Activated T-cell treated with anti-CD3 and anti-CD28 coated beads, Interleukin-2, amount 50 U/mL, for 4 hours (primary cell): ENCODE measurements at regions not wholly inside any gene's neighbourhood (a gene's known extent, or its start where the extent isn't known, plus 50 kb on each side); places are given as distances from the start of the nearest gene placed in this dataset.

Source experiments
- ATAC-seq, 2 donors: fragments of 200-7000 bp; cut with Tn5 transposase; one replicate each; pipeline ENCODE4 v1.10.0; 2021
- DNase-seq: peaks from one replicate; pipeline ENCODE4 v3.0.0-alpha.2; 2020
- H3K27me3 Mint-ChIP-seq: one replicate; pipeline ENCODE4 v1.8.0; 2021; ENCODE audit warnings: low read depth, mixed read lengths
- H3K36me3 Mint-ChIP-seq: one replicate; pipeline ENCODE4 v1.8.0; 2022; ENCODE audit warnings: mixed read lengths; ENCODE audit not compliant: insufficient read depth
- H3K4me1 Mint-ChIP-seq: one replicate; pipeline ENCODE4 v1.8.0; 2021; ENCODE audit warnings: low read depth, mixed read lengths
- H3K4me3 Mint-ChIP-seq: one replicate; pipeline ENCODE4 v1.8.0; 2021; ENCODE audit warnings: mild to moderate bottlenecking, moderate library complexity, mixed read lengths
- H3K9me3 Mint-ChIP-seq: one replicate; pipeline ENCODE4 v1.8.0; 2021; ENCODE audit warnings: mixed read lengths

DNA sequence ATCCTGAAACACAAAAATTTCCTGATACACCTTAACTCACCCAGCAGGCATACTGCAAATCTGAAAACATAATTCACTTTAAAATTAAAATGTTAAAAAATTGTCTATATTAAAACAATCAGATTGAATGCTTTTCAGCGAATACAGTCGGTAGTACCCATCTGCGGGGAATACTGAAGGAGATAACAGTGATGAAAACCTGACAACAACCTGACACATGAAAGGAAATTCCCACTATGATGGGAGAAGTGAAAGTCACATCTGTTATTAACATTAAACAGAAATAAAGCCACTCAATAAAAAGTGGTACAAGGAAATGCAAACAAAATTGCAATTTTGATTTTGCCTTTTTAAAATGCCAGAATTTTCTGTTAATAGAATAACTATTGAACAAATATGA lies 448.0 kb upstream of the SEMA3A start:
- Mint-ChIP-seq H3K4me1 (no peaks in the 10 kb centered on the region), H3K4me3 (no peak overlapping the region), H3K9me3 (no peaks in the 10 kb centered on the region), H3K27me3 (no peaks in the 10 kb centered on the region), H3K36me3 (no peaks in the 10 kb centered on the region)
- ATAC-seq (no peak), DNase-seq (no peak)

- H3K9me3 Mint-ChIP-seq = peaks cover under 1% of the 10 kb centered on the region
- no peak overlapping the region for H3K4me3 Mint-ChIP-seq
- no peaks in the 10 kb centered on the region for H3K36me3 Mint-ChIP-seq
- DNase-seq (no peak), ATAC-seq (no peak)
- no peaks in the 10 kb centered on the region for H3K4me1 Mint-ChIP-seq
- H3K27me3 Mint-ChIP-seq = no peaks in the 10 kb centered on the region
Measured at GRCh38 chr7:84640637-84641036, 446.0 kb upstream of the SEMA3A start.

DNA sequence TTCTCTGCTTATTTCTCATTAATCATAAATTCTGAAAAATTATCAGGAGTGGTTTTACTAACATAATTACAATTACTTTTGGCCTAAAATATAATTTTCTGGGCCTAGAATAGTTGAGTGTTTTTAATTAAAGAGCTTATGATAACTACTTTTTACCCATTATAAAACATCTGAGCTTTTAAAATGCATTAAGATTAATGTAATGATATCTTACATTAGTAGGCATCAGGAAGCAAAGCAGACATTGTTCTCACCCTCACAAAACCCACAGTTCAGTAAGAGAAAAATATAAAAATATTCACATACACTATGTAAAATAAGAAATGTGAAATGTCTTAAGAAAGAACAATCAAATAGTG lies 443.7 kb upstream of the SEMA3A start:
- no peaks in the 10 kb centered on the region for H3K4me1 Mint-ChIP-seq
- H3K4me3 Mint-ChIP-seq = no peak overlapping the region
- no peak for DNase-seq
- H3K36me3 Mint-ChIP-seq = no peaks in the 10 kb centered on the region
- ATAC-seq = no peak
- no peaks in the 10 kb centered on the region for H3K27me3 Mint-ChIP-seq
- H3K9me3 Mint-ChIP-seq = peaks cover 8% of the 10 kb centered on the region

DNA sequence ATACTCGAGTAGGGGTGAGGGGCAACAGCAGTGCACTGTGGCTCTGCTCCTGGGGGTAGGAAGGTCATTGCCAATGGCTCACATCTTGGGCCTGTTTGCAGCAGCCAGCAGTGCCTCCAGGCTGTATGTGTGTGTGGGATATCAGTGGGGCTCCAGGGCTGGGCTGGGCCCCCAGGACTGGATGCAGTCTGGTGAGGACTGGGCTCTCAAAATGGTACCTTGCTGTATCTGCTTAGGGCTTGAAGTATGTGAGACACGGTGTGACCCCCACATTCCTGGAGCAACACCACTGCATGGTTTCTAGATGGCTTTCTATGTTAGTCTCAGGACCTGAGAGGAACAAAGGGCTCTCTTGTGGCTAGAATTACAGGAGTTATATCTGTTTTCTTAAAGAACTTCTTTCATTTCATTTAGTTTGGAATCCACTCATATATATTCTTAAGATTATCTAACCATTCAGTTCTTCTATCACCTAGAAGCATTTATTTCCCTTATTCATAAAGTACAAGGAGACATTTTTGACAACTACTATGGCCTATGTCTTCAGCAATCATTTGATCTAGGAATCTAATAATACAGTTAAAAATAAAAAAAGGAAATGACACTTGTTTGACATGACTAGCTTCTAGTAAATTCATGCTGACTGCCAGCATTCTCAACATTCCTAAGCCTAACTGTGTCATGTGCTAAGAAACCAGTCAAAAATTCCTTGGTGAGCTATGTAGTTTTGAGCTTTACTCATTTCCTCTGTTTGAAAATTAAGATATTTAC lies 443.2 kb upstream of the SEMA3A start:
- DNase-seq (no peak), ATAC-seq (no peak)
- H3K9me3 Mint-ChIP-seq = peaks cover 13% of the 10 kb centered on the region
- H3K27me3 Mint-ChIP-seq = no peaks in the 10 kb centered on the region
- H3K36me3 Mint-ChIP-seq = no peaks in the 10 kb centered on the region
- H3K4me3 Mint-ChIP-seq = no peak overlapping the region
- H3K4me1 Mint-ChIP-seq = no peaks in the 10 kb centered on the region

- H3K27me3 Mint-ChIP-seq = no peaks in the 10 kb centered on the region
Measured at GRCh38 chr7:84631913-84632312, 437.3 kb upstream of the SEMA3A start.

GRCh38 chr7:84629640-84630318 lies 435.2 kb upstream of the SEMA3A start:
- ATAC-seq = no peak
- Mint-ChIP-seq H3K27me3 (no peaks in the 10 kb centered on the region), H3K4me3 (no peak overlapping the region), H3K36me3 (no peaks in the 10 kb centered on the region), H3K4me1 (no peaks in the 10 kb centered on the region), H3K9me3 (peaks cover 8% of the 10 kb centered on the region)
- DNase-seq = no peak

More at GRCh38 chr7:84631913-84632312, 437.3 kb upstream of the SEMA3A start:
- H3K9me3 Mint-ChIP-seq = peaks cover 14% of the 10 kb centered on the region
- no peaks in the 10 kb centered on the region for H3K4me1 Mint-ChIP-seq
- H3K4me3 Mint-ChIP-seq = no peak overlapping the region
- no peaks in the 10 kb centered on the region for H3K36me3 Mint-ChIP-seq
- ATAC-seq (no peak), DNase-seq (no peak)

DNA sequence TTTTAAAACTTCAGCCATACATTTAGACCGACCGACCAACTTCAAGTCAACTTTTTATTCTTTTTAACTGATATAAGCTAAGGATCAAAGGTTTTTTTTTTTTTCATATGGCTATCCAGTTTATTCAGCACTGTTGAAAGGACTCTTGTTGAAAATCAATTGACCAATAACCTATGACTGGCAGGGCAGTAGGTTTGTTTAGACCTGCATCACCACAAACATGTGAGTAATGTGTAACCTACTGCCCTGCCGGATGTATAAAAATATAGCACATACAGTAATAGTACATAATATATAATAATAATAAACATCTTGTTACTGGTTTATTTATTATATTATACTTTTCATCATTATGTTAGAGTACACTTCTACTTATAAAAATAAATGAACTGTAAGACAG lies 434.6 kb upstream of the SEMA3A start:
- Mint-ChIP-seq H3K9me3 (peaks cover 8% of the 10 kb centered on the region), H3K4me3 (no peak overlapping the region), H3K4me1 (no peaks in the 10 kb centered on the region), H3K36me3 (no peaks in the 10 kb centered on the region), H3K27me3 (no peaks in the 10 kb centered on the region)
- ATAC-seq = no peak
- DNase-seq = no peak

DNA sequence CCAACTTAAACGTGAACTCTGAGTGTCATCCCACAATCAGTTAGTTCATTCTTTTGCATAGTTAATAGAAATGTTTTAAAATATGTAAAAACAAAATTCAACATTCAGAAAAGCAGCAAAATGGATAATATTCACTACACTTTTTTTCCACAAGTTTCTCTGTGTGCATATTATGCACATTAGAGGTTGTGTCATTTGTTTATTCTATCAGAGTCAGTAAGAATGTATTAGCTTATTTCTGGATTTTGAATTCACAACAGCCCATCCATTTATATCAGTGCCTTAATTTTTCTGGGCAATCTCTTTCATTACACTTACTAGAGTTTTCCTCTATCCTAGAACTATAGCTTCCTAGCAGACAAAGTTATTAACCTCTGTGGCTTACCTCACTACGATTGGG lies 432.7 kb upstream of the SEMA3A start:
- Mint-ChIP-seq H3K9me3 (no peaks in the 10 kb centered on the region), H3K4me3 (no peak overlapping the region), H3K4me1 (no peaks in the 10 kb centered on the region), H3K27me3 (no peaks in the 10 kb centered on the region), H3K36me3 (no peaks in the 10 kb centered on the region)
- ATAC-seq (no peak), DNase-seq (no peak)

GRCh38 chr7:84624927-84625326 lies 430.3 kb upstream of the SEMA3A start:
- Mint-ChIP-seq H3K36me3 (no peaks in the 10 kb centered on the region), H3K4me3 (no peak overlapping the region), H3K9me3 (no peaks in the 10 kb centered on the region), H3K4me1 (no peaks in the 10 kb centered on the region), H3K27me3 (no peaks in the 10 kb centered on the region)
- ATAC-seq (no peak), DNase-seq (no peak)

- no peak for ATAC-seq
- Mint-ChIP-seq H3K4me1 (no peaks in the 10 kb centered on the region), H3K4me3 (no peak overlapping the region), H3K27me3 (no peaks in the 10 kb centered on the region), H3K9me3 (no peaks in the 10 kb centered on the region), H3K36me3 (no peaks in the 10 kb centered on the region)
- DNase-seq = no peak
Measured at GRCh38 chr7:84624527-84624926, 429.9 kb upstream of the SEMA3A start.

DNA sequence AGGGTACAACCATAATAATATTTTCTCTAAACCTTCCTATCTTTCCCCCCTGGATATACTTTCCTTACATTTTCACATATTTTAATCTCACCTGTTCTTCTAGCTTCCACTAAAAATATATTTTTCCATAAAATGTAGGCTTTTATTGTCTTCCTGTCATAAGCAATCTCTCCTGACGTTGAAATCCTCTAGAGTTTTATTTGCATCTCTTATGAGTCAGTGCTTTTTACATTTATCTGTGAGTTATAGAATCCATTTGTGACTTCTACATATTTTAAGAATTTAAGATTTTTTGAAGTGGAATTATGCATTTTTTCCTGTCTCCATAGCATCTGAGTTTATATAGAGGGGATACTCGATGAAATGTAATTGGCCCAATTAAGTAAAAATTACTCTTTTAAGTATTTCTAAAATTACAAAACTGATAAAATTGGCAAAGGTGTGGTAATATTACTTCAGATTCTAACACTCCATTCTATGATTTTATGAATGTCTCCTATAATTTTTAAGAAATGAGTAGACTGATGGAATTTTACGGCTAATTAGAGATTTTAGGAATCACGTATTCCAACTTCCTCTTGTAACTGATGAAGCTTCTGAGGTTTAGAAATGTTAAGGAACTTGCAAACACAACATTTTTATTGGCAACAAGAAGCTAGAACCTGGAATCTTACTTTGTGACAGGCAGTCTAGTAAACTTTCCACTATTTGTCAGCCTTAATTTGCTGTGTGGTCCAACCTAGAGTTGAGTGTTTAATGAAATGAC lies 422.9 kb upstream of the SEMA3A start:
- ATAC-seq (no peak), DNase-seq (no peak)
- H3K36me3 Mint-ChIP-seq = no peaks in the 10 kb centered on the region

DNA sequence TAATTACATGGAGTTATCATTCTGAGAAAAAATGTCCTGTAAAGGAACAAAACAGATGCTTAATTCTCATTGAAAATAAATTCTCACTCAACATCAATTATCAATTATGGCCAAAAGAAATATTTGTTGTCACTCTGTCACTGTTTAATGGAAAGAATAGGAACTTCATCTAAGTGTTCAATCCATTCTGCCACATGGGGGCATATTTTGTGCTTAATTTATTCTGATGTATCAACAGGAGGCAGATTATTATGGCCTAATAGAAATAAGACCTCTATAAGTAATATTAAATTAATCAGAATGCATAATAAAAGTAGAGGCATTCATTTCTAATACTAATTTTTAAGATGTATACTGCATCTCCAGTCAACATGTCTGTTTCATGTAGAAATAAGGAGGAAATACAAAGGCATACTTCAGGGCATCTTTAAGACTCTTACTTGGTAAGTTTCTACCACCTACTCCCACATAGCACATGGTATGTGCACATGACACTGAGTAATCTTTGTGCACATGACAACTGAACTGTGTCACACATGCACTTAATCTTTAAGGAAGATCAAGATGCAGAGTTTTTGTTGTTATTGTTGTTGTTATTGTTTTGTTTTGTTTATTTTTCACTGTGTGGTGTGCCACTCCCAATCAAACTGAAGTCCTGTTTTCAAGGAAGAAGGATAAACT lies 420.4 kb upstream of the SEMA3A start:
- DNase-seq (no peak), ATAC-seq (no peak)
- Mint-ChIP-seq H3K4me3 (no peak overlapping the region), H3K9me3 (peaks cover 5% of the 10 kb centered on the region), H3K4me1 (no peaks in the 10 kb centered on the region), H3K36me3 (no peaks in the 10 kb centered on the region), H3K27me3 (no peaks in the 10 kb centered on the region)

More for the DNA sequence above, 422.9 kb upstream of the SEMA3A start:
- Mint-ChIP-seq H3K4me3 (no peak overlapping the region), H3K27me3 (no peaks in the 10 kb centered on the region), H3K4me1 (no peaks in the 10 kb centered on the region), H3K9me3 (peaks cover 5% of the 10 kb centered on the region)

- Mint-ChIP-seq H3K4me1 (no peaks in the 10 kb centered on the region), H3K9me3 (peaks cover 5% of the 10 kb centered on the region)
Measured at GRCh38 chr7:84612981-84613681, 418.5 kb upstream of the SEMA3A start.

GRCh38 chr7:84611391-84611790 lies 416.8 kb upstream of the SEMA3A start:
- no peak overlapping the region for H3K4me3 Mint-ChIP-seq
- H3K4me1 Mint-ChIP-seq = no peaks in the 10 kb centered on the region
- DNase-seq (no peak), ATAC-seq (no peak)
- H3K36me3 Mint-ChIP-seq = no peaks in the 10 kb centered on the region
- H3K9me3 Mint-ChIP-seq = no peaks in the 10 kb centered on the region
- no peaks in the 10 kb centered on the region for H3K27me3 Mint-ChIP-seq

More at GRCh38 chr7:84612981-84613681, 418.5 kb upstream of the SEMA3A start:
- DNase-seq (no peak), ATAC-seq (no peak)
- H3K27me3 Mint-ChIP-seq = no peaks in the 10 kb centered on the region
- no peak overlapping the region for H3K4me3 Mint-ChIP-seq
- no peaks in the 10 kb centered on the region for H3K36me3 Mint-ChIP-seq
